ENCODE measurements at regions not wholly inside any gene's neighbourhood (a gene's known extent, or its start where the extent isn't known, plus 50 kb on each side); places are given as distances from the start of the nearest gene placed in this dataset.

DNA sequence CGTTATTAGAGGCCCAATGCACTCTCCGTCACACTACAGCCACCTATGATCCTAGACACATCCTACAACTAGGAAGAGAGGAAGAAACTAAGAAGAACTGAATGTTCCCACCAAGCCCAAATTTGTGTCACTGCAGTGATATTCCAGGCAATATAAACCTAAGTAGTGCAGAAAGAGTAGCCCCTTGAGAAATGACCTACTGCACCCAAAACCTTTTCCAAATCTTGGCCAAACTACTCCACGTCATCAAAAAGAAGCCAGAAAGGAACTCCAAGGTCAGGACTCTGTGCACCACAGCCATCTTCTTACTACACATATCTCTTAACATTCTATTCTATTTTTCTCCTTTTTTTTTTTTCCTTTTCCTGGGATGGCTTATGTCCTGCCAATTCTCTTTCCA lies 60.2 kb downstream of the ADAMTS1 start:
- no peak for DNase-seq

DNA sequence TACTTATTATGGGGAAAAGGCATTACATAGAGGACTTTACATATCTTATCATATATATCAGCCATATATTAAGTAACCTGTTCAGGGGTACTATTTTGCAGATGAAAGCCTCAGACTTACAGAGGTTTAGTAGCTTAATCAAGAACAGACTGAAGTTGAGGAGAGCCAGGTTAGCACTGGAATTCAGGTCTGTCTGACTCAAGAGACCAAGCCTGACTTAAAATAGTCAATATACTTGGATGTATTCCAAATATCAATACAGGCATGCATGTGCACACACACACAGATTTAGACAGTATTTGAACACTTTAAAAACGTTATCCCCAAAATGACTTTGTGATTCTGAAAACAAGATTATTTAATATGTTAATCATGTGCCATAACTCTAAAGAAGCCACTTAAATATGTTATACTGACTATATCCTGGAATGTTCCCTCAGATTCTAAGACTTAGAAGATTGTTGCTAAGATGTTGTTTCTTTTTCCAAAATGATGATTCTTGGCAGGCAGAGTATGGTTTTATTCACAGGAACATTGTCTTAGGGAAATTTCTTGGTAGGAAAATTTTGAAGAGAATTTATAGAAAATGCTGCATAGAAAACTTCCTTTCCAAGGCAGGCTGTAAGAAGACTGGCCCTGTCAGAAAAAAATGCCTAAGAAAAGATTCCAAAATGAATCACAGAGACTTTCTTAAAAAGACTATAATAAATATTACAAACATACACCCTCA lies 61.6 kb downstream of the ADAMTS1 start:
- no peak for DNase-seq

DNA sequence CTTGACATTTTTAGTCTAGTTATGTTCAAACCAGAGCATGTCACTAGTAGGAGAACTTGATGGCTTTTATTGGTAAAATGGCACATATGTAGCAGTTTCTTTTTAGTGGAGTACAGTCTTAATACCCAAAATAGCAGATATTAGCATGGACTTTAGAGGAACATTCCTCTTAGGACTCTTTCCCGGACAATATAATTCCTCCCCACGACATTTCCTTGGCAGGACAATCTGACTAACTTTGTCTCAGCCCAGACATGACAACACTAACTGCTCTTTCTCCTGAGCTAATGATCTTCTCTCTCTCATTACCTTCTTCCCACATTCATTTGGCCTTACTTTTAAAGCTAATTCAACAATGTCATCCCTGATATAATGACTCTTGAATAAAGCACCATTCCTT lies 62.5 kb downstream of the ADAMTS1 start:
- no peak for DNase-seq

DNA sequence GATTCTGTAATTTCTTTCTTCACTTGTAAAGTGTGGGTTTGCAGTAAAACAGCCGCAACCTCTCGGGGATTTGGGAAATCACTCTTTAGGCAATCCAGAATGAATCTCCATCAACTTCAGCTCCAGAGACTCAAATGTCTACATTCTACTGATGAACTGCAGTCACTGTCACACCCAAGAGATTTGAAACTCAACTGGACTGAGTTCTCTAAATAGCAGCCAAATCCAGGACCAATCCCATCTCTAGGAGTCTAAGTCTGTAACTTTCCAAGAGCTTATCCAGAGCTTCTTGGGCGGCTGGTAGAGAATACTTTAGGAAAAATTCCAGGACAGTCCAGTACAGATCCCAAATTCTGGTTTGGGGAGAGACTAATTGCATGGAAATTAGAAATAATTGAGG lies 62.9 kb downstream of the ADAMTS1 start:
- DNase-seq: no peak

DNA sequence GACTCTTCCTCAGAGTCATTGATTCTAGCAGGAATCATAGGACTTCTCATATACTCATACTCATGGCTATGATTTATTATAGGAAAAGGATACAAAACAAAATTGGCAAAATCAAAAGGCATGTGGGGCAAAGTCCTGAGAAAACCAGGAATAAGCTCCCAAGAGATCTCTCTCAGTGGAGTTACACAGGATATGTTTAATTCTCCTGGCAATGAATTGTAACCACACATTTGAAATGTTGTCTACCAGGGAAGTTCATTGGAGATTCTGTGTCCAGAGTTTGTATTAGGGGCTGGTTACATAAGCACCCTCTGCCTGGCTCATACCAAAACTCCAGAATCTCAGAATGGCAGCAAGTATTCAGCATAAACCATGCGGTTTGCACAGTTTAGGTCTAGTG lies 63.9 kb downstream of the ADAMTS1 start:
- no peak for DNase-seq

DNA sequence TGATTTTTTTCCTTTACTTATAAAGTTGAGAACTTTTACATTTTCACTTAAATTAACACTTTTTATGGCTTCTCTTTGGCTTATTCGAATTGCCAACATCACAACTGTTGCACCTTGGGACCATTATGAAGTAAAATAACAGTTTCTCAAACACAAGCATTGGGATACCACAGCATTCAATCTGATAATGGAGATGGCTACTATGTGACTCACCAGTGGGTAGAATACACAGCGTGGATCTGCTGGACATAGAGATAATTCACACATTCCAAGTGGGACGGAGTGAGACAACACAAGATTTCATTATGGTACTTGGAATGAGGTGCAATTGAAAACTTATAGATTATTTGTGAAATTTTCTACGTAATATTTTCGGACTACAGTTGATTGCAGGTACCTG lies 68.0 kb downstream of the ADAMTS1 start:
- DNase-seq: no peak

DNA sequence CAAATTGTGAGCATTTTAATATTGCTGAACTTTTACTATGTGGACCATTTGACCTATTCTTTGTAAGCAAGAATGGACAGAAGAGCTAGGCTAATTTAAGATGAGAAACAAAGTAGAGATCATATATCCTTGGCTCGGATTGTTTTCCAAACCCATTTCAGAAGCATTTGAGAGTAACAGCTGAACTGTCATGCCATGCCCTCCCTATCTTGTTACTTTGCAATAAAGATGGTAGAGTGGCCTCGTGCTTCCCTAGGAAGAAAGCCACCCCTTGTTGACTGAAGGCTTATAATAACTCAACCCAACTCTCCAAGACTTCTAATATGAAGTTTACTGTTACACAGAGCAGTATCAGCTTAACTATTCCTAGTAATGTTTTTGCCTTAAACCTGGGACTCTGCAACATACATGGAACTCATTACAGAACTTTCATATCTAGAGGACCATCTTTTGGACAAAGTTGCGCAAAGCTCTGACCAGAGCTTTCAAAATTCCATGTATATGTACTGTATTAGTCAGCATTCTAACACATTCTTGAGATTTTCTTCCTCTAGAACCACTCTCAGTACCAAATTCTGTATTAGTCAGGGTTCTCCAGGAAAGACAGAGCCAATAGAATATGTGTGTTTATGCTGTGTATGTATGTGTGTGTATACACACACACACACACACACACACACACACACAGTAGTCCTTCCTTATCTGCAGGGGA lies 68.7 kb downstream of the ADAMTS1 start:
- DNase-seq: no peak

DNA sequence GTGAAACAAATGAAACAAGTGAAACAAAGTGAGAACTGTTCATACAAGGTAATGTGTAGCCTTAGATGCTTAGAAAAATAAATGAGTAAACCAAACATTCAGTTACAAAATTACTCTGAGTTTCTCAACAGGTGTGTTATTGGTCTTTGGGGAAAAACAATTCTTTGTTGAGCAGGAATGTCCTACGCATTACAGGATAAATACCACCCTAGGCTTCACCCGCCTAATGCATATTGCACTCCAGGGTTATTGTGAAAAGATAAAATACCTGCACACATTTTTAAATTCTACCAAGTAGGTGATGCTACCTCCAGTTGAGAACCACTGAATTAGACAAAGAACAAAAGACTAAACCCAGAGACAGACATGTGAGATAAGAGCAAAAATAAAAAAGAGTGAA lies 72.2 kb downstream of the ADAMTS1 start:
- no peak for DNase-seq

DNA sequence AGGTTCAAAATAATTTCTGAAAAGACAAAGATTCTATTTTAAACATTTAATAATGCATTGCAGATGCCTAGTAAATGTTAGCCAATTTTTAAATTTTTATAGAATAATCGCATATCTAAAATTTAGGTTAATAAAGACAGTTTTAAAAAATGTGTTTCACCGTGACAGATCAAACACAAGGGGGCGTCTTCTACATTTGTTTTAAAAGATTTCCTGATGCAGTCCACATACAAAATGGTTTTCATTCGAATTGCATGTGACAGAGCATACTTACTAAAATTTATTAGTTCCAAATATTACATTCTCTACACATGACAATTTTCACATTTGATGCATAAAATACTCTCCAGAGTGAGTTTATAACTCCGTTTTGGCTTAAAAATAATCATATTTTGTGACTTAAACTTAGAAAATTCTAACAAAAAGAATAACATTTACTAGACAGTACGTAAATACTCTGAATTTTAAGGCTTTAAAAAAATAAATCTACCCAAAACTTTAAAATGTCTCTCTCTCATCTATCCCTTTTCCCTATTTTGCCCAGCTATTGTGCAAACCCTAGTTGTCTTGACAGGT lies 75.5 kb downstream of the ADAMTS1 start:
- DNase-seq: peak in 1 of 2 donors; percentile 7

DNA sequence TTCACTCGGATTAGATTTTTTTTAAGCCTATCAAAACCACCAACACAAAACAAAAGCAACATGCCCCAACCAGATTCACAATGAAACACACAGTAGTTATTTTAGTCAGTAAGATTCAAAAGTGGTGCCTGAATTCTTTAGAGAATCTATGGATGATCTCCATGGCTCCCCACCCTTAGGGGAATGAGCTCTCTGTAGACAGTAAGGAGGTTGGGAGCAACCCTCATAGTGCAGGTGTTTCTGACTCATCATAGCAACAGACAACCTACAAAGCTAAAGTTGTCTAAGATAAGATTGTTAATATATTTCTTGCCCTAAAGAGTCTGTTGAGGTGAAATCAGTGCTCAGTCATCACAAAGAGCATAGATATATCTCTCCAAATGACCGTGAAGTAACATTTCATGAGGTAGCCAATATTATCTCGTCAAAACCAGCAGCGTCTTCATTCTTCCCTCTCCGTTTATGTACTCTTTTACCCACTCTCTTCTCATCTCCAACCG lies 78.3 kb downstream of the ADAMTS1 start:
- DNase-seq: no peak

DNA sequence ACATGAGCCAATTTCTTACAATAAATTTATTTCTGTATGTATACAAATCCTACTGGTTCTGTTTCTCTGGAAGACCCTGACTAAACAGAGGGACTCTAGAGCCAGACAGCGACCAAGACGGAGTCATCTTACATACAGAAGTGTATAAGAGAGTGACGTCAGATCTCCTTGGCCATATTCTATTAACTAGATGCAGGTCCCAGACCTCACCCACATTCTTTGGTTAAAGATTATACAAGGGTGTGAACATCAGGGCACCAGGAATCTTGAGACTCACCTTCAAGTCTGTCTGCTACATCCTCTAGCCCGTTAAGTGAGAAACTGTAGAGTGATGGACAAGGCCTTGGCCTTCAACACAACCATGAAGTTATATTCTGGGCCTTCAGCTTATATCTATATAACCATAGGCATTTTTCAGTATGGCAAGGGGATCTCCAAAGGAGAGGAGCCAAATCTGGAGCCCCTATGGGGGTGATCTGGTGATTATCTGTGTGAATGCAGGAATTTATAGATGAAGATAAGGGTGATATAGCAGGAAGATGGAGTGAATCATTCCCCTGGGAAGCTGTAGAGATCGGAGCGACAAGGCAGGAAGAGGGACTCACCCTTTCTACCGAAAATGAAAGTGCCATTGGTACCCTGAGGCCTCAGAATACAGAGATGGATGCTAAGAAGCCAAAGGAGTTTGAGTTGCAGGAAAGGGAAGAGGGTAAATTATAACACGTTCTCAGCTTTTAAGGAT lies 83.9 kb downstream of the ADAMTS1 start:
- no peak for DNase-seq

DNA sequence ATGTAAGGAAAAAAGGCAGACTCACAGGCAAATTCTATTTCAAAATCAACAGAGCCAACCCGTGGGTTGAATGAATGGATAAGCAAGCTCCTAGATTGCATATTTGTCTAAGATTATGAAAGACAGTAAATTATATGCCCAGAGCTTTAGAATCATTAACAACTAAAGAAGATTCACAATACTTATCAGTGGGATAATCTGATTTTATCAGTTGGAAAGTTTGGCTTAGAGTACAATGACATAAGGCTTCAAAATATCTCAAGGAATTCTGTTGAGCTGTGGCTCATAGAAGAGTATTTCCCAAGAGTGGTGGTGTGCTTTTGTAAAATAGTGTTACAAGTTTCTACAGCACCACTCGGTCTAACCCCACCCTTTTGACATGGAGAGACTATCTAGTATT lies 85.5 kb downstream of the ADAMTS1 start:
- DNase-seq: no peak

DNA sequence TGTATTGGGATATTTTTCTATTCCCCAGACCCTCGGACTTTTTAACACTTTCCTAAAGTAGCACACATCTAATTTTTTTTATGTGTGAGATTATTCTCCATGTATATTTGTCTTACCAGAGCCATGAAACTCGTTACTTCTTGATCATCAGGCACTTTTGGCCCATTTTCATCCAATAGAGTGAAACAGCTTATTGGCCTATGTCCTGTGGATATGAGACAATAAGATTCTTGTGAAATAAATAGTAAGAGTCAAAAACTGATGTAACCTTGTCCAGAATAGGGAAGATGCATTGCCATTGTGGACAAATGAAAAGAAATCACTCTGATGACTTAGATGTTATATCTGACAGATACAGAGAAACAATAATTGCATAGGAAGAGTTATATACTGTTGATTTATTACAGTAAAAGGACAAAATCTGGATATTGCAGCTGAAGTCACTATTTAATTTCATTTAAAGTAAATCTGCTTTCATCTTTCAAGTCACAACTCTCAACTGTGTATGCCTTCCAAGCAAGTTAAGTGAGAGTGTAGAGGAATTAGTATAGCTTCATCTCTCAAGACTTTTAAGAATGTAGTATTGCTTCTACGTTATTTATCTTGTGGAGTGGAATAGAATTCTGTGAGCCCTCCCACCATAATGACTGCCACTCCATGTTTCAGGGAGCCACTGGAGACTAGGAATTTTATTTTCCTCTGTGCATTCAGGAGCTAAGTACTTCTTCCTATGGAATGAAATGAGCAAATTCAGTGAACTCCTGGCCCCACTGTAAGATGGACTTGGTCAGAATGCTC lies 86.9 kb downstream of the ADAMTS1 start:
- DNase-seq: no peak

DNA sequence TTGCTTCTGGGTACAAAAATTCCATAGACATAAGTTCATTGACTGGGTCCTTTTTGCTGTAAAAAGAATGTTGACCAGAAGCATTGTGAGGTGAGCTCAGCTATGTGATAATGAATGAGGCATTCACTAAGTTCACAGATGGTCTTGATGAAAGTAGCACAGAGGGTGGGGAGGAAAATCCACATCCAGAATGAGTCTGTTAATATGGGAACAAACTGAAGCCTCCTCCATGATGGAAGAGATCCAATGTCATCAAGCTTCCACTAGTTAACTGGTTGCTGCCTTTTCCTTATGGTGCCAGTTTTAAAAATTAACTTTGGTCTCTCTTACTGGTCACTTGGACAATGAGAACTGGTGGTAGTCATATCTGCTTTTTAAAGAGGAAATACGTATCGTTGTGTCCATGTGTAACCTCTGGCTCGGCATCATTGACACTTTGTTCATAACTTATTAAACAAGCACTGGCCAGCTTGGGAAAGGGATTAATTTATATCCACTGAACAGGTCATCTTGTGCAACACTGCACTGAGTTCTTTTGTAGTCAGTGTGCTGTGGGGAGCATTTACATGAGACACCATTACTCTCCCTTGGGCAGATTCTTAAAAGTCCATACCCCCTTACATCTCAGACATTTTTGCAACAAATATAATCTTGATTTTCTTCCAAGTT lies 88.6 kb downstream of the ADAMTS1 start:
- no peak for DNase-seq

DNA sequence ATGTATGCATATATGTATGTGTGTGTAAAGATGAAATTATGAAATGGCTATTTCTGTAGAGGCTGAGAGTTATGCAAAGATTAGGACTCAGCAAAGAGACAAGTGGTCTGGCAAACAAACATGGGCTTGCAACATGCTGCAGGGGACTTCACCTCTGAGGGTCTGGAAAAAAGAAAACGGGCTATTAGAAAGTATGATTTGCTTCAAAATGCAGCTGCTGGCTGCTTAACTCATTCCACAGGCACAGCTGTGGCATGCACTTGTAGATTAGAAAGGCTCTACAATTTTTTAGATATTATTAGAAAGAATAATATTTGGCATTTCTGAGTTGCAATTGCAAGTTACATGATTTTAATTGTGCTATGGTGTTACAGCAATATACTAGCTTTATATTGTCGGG lies 90.4 kb downstream of the ADAMTS1 start:
- DNase-seq: no peak

DNA sequence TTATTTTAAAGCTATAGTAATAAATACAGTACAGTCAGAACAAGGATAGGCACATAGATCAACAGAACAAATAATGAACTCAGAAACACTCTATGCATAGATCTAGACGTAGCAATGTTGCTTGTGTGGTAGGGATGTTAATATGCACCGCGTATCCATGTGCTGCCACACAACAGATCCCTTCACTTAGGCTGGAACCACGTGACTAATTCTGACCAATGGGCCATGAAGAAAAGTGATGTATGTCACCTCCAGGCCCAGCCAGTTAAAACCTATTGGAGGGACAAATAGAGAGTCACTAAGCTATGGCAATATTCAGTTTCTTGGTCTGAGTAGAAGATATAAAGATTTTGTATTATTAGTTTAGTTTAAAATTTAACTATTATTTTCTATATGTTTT lies 91.4 kb downstream of the ADAMTS1 start:
- no peak for DNase-seq

DNA sequence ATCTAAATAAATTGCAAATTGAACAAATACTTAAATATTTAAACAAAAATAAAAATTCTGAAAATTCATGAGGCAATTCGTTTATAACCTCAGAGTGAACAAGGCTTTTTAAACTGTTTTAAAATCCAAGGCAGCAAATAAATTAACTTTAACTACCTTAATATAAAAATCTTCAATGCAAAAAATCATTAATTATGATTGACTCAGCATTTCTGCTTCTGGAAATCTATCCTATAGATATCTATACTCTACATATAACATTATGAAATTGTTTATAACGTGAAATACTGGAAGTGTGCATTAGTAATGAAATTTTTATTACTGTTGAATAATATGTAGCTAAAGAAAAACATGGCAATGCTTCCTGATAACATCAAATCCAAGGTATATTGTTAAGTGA lies 92.4 kb downstream of the ADAMTS1 start:
- DNase-seq: no peak

DNA sequence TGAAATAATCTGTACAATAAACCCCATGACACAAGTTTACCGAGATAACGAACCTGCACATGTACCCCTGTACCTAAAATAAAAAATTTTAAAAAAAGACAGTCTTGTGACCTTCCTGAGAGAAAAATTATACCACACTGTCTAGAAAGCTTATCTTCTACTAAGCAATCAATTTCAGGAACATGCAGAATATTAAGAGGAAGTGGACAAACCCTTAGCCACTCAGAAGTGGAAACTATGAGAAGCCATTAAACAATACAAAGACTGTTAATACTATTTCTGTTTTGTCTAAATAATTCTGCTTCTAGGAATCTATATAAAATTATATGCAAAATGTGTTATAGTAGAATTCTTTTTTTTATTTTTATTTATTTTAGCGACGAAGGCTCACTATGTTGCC lies 93.9 kb downstream of the ADAMTS1 start:
- no peak for DNase-seq

DNA sequence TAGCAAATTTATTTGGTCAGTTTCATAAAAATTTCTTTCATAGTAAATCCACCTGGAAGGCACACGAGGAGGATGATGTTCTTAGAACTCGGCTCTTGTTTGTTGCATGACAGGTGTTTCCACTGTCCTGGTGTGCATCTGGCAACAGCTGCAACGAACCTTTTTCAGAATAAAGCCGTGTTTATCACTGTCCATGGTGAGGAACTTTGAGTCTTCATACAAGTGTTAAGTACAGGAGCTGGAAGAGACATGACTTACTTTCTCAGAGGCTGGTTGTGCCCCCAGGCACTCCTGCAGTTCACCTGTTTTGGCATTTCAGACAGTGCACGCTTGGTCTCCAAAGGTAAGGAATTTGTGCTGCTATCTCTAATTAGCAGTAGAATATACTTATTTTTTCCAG lies 97.1 kb downstream of the ADAMTS1 start:
- DNase-seq: no peak

DNA sequence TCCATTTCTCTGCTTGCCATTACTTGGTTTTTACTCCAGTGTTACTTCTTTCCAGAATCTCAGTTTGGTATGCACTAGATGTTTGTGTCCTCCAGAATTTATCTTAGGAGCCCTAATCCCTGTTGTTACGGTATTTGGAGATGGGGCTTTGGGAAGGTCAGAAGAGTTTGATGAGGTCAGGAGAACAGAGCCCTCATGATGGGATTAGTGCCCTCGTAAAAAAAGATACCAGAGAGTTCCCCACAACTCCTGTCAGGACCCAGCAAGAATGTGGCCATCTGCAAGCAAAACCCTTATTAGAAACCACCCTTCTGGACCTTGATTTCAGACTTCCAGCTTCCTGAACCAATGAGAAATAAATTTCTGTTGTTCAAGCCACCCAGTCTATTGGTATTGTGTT lies 98.0 kb downstream of the ADAMTS1 start:
- DNase-seq: no peak

DNA sequence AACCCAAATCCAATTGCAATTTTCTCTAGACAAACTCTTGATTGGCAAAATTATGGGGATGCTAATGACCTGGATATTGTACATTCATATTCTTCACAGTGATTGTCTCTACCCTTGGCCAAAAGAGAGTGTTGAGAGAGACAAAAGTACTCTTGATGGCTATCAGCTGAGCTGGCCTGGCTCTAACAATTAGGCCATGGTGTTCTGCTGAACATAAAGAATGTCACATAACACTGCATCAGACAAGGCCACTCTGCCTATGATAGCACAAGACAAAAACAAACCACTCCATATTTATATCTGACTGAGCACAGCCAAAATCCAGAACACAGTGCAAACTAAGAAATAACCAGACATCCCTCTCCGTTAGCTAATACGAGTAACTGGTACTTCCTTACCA lies 101.7 kb downstream of the ADAMTS1 start:
- no peak for DNase-seq

DNA sequence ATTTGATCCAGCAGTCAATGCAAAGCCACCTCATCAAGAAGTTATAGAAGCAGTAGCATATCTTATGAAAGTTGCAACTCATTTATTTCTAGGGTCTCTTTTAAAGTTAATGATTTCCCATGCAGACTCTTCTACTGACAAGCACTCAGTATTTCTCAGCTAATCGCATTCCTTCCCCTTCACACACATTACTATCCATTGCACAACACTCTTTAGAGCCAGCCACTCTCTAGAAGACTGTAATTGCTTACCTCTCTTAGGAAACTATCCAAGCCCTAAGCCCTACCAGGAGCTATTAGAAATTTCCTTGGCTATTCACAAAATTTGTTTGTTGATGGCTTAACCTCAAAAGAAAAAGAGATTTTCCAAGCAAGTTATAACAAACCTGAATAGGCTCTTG lies 106.0 kb downstream of the ADAMTS1 start:
- DNase-seq: no peak

Data from CD4-positive, alpha-beta T cell treated with Interferon alpha-2 for 1 hour (primary cell).